ENCODE measurements at regions not wholly inside any gene's neighbourhood (a gene's known extent, or its start where the extent isn't known, plus 50 kb on each side); places are given as distances from the start of the nearest gene placed in this dataset.

GRCh38 chr9:79189511-79189924 is 382.2 kb upstream of the TLE4 start:
- Histone ChIP-seq H3K36me3 (ENCODE audit: control insufficient read depth, insufficient read depth, low read length) (no peaks in the 10 kb centered on the region), H3K27me3 (ENCODE audit: control insufficient read depth, insufficient read depth, low read length) (no peaks in the 10 kb centered on the region), H3K4me1 (ENCODE audit: control insufficient read depth, insufficient read depth, low read length) (no peaks in the 10 kb centered on the region), H3K4me3 (ENCODE audit: low read length) (no peak overlapping the region), H3K9ac (ENCODE audit: low read length) (no peak overlapping the region), H3K27ac (ENCODE audit: low read depth, low read length) (no peak overlapping the region)

GRCh38 chr9:79193001-79193400 is 378.8 kb upstream of the TLE4 start:
- Histone ChIP-seq H3K9ac (ENCODE audit: low read length) (no peak overlapping the region), H3K27ac (ENCODE audit: low read depth, low read length) (no peak overlapping the region), H3K36me3 (ENCODE audit: control insufficient read depth, insufficient read depth, low read length) (no peaks in the 10 kb centered on the region), H3K4me1 (ENCODE audit: control insufficient read depth, insufficient read depth, low read length) (no peaks in the 10 kb centered on the region), H3K4me3 (ENCODE audit: low read length) (no peak overlapping the region), H3K27me3 (ENCODE audit: control insufficient read depth, insufficient read depth, low read length) (no peaks in the 10 kb centered on the region)

GRCh38 chr9:79193501-79194223 is 378.1 kb upstream of the TLE4 start:
- H3K36me3 ChIP-seq (ENCODE audit: control insufficient read depth, insufficient read depth, low read length): no peaks in the 10 kb centered on the region
- no peaks in the 10 kb centered on the region for H3K27me3 ChIP-seq (ENCODE audit: control insufficient read depth, insufficient read depth, low read length)
- H3K4me3 ChIP-seq (ENCODE audit: low read length): no peak overlapping the region
- no peaks in the 10 kb centered on the region for H3K4me1 ChIP-seq (ENCODE audit: control insufficient read depth, insufficient read depth, low read length)
- H3K27ac ChIP-seq (ENCODE audit: low read depth, low read length): no peak overlapping the region
- no peak overlapping the region for H3K9ac ChIP-seq (ENCODE audit: low read length)

- Histone ChIP-seq H3K36me3 (ENCODE audit: control insufficient read depth, insufficient read depth, low read length) (no peaks in the 10 kb centered on the region), H3K4me1 (ENCODE audit: control insufficient read depth, insufficient read depth, low read length) (no peaks in the 10 kb centered on the region), H3K27ac (ENCODE audit: low read depth, low read length) (no peak overlapping the region), H3K27me3 (ENCODE audit: control insufficient read depth, insufficient read depth, low read length) (no peaks in the 10 kb centered on the region), H3K4me3 (ENCODE audit: low read length) (no peak overlapping the region), H3K9ac (ENCODE audit: low read length) (no peak overlapping the region)
These were observed 375.9 kb upstream of the TLE4 start for GRCh38 chr9:79195879-79196278.

- H3K27ac ChIP-seq (ENCODE audit: low read depth, low read length): no peak overlapping the region
These were observed 375.2 kb upstream of the TLE4 start for GRCh38 chr9:79196606-79197005.

GRCh38 chr9:79200336-79200735 is 371.4 kb upstream of the TLE4 start:
- Histone ChIP-seq H3K27ac (ENCODE audit: low read depth, low read length) (no peak overlapping the region), H3K36me3 (ENCODE audit: control insufficient read depth, insufficient read depth, low read length) (no peaks in the 10 kb centered on the region), H3K27me3 (ENCODE audit: control insufficient read depth, insufficient read depth, low read length) (no peaks in the 10 kb centered on the region), H3K4me3 (ENCODE audit: low read length) (no peak overlapping the region), H3K9ac (ENCODE audit: low read length) (no peak overlapping the region), H3K4me1 (ENCODE audit: control insufficient read depth, insufficient read depth, low read length) (no peaks in the 10 kb centered on the region)

More at GRCh38 chr9:79196606-79197005, 375.2 kb upstream of the TLE4 start:
- Histone ChIP-seq H3K4me1 (ENCODE audit: control insufficient read depth, insufficient read depth, low read length) (no peaks in the 10 kb centered on the region), H3K27me3 (ENCODE audit: control insufficient read depth, insufficient read depth, low read length) (no peaks in the 10 kb centered on the region), H3K4me3 (ENCODE audit: low read length) (no peak overlapping the region), H3K9ac (ENCODE audit: low read length) (no peak overlapping the region), H3K36me3 (ENCODE audit: control insufficient read depth, insufficient read depth, low read length) (no peaks in the 10 kb centered on the region)

- Histone ChIP-seq H3K36me3 (ENCODE audit: control insufficient read depth, insufficient read depth, low read length) (no peaks in the 10 kb centered on the region), H3K27me3 (ENCODE audit: control insufficient read depth, insufficient read depth, low read length) (no peaks in the 10 kb centered on the region), H3K4me1 (ENCODE audit: control insufficient read depth, insufficient read depth, low read length) (no peaks in the 10 kb centered on the region), H3K4me3 (ENCODE audit: low read length) (no peak overlapping the region), H3K27ac (ENCODE audit: low read depth, low read length) (no peak overlapping the region), H3K9ac (ENCODE audit: low read length) (no peak overlapping the region)
These were observed 370.1 kb upstream of the TLE4 start for GRCh38 chr9:79201636-79202035.

- H3K27ac ChIP-seq (ENCODE audit: low read depth, low read length): no peak overlapping the region
- no peak overlapping the region for H3K9ac ChIP-seq (ENCODE audit: low read length)
- no peak overlapping the region for H3K4me3 ChIP-seq (ENCODE audit: low read length)
- H3K27me3 ChIP-seq (ENCODE audit: control insufficient read depth, insufficient read depth, low read length): no peaks in the 10 kb centered on the region
- H3K4me1 ChIP-seq (ENCODE audit: control insufficient read depth, insufficient read depth, low read length): no peaks in the 10 kb centered on the region
- H3K36me3 ChIP-seq (ENCODE audit: control insufficient read depth, insufficient read depth, low read length): no peaks in the 10 kb centered on the region
These were observed 362.9 kb upstream of the TLE4 start for GRCh38 chr9:79208791-79209396.

- Histone ChIP-seq H3K27me3 (ENCODE audit: control insufficient read depth, insufficient read depth, low read length) (no peaks in the 10 kb centered on the region), H3K4me1 (ENCODE audit: control insufficient read depth, insufficient read depth, low read length) (no peaks in the 10 kb centered on the region), H3K9ac (ENCODE audit: low read length) (no peak overlapping the region), H3K36me3 (ENCODE audit: control insufficient read depth, insufficient read depth, low read length) (no peaks in the 10 kb centered on the region), H3K27ac (ENCODE audit: low read depth, low read length) (no peak overlapping the region), H3K4me3 (ENCODE audit: low read length) (no peak overlapping the region)
These were observed 361.1 kb upstream of the TLE4 start for GRCh38 chr9:79210541-79211243.

GRCh38 chr9:79213417-79214125 is 358.2 kb upstream of the TLE4 start:
- no peaks in the 10 kb centered on the region for H3K27me3 ChIP-seq (ENCODE audit: control insufficient read depth, insufficient read depth, low read length)
- H3K27ac ChIP-seq (ENCODE audit: low read depth, low read length): no peak overlapping the region
- no peak overlapping the region for H3K9ac ChIP-seq (ENCODE audit: low read length)
- H3K4me3 ChIP-seq (ENCODE audit: low read length): no peak overlapping the region
- no peaks in the 10 kb centered on the region for H3K4me1 ChIP-seq (ENCODE audit: control insufficient read depth, insufficient read depth, low read length)
- H3K36me3 ChIP-seq (ENCODE audit: control insufficient read depth, insufficient read depth, low read length): no peaks in the 10 kb centered on the region

- no peak overlapping the region for H3K9ac ChIP-seq (ENCODE audit: low read length)
These were observed 355.9 kb upstream of the TLE4 start for GRCh38 chr9:79215821-79216220.

GRCh38 chr9:79220251-79220650 is 351.5 kb upstream of the TLE4 start:
- Histone ChIP-seq H3K27me3 (ENCODE audit: control insufficient read depth, insufficient read depth, low read length) (no peaks in the 10 kb centered on the region), H3K36me3 (ENCODE audit: control insufficient read depth, insufficient read depth, low read length) (no peaks in the 10 kb centered on the region), H3K4me1 (ENCODE audit: control insufficient read depth, insufficient read depth, low read length) (no peaks in the 10 kb centered on the region), H3K27ac (ENCODE audit: low read depth, low read length) (no peak overlapping the region), H3K4me3 (ENCODE audit: low read length) (no peak overlapping the region), H3K9ac (ENCODE audit: low read length) (no peak overlapping the region)

More at GRCh38 chr9:79215821-79216220, 355.9 kb upstream of the TLE4 start:
- no peaks in the 10 kb centered on the region for H3K36me3 ChIP-seq (ENCODE audit: control insufficient read depth, insufficient read depth, low read length)
- H3K27ac ChIP-seq (ENCODE audit: low read depth, low read length): no peak overlapping the region
- H3K4me1 ChIP-seq (ENCODE audit: control insufficient read depth, insufficient read depth, low read length): no peaks in the 10 kb centered on the region
- no peak overlapping the region for H3K4me3 ChIP-seq (ENCODE audit: low read length)
- H3K27me3 ChIP-seq (ENCODE audit: control insufficient read depth, insufficient read depth, low read length): no peaks in the 10 kb centered on the region

All from rectal smooth muscle tissue (tissue), 1 donor.